SKM-1 (cell line): ENCODE measurements at regions not wholly inside any gene's neighbourhood (a gene's known extent, or its start where the extent isn't known, plus 50 kb on each side); places are given as distances from the start of the nearest gene placed in this dataset.

ENCODE experiments used
- DNase-seq: peaks from one replicate; lab custom pipeline; 2025; ENCODE audit not compliant: unreplicated experiment; lab: John Stamatoyannopoulos, UW

GRCh38 chr13:74683411-74683810 lies 549.2 kb upstream of the KLF12 start:
- DNase-seq: no peak

- no peak for DNase-seq
These were observed 548.5 kb upstream of the KLF12 start for GRCh38 chr13:74682746-74683145.

- no peak for DNase-seq
These were observed 547.7 kb upstream of the KLF12 start for GRCh38 chr13:74681891-74682290.

DNA sequence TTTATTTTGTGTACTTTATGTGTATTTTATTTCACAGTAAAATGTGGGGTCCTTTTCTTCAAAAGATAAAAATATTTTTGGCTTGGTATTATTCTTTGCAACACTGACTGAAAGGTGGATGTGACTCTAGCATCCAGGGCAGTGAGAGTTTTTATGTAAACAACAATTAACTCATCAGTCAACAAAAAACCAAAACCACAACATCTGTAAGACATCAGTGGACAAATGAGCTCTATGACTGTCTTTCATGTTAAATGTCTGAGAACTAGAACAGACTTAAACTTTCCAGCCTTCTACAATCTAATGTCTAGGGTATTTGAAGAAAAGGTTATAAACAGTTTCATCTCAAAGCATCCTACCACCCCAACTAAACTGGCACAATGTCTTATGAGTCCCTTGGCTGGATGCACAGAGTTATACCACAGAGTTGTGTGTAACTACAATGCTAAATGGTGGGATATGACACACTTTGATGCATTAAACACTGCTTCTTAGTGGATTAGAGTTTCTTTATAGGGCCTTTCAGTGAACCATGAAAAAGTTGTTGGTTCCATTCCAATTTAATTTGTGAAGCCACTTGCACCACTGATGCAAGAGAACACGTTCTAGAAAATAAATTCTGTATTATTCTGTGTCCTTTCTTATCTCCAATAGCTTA lies 544.2 kb upstream of the KLF12 start:
- DNase-seq: no peak

DNA sequence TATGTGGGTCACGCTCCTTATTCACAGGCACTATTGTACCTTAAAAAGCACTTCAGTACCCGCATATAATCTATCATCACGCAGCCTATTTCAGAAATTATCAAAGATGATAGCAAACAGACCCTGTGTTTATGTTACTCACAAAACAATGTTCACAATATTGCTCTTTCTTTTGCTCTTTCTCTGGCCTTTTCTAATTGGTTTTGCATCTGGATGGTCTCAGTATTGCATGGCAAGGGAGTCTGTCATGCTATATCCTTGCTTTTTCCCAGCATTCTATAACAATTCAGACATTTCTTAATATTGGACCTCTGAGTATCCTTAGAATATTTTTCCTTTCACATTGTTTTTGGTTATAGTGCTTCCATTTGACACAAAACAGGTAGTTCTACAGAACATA lies 541.8 kb upstream of the KLF12 start:
- no peak for DNase-seq

- DNase-seq: no peak
These were observed 541.0 kb upstream of the KLF12 start for GRCh38 chr13:74675182-74675581.

- no peak for DNase-seq
These were observed 540.5 kb upstream of the KLF12 start for GRCh38 chr13:74674720-74675119.

- DNase-seq: no peak
These were observed 534.9 kb upstream of the KLF12 start for GRCh38 chr13:74669149-74669548.

- no peak for DNase-seq
These were observed 533.5 kb upstream of the KLF12 start for GRCh38 chr13:74667656-74668203.

DNA sequence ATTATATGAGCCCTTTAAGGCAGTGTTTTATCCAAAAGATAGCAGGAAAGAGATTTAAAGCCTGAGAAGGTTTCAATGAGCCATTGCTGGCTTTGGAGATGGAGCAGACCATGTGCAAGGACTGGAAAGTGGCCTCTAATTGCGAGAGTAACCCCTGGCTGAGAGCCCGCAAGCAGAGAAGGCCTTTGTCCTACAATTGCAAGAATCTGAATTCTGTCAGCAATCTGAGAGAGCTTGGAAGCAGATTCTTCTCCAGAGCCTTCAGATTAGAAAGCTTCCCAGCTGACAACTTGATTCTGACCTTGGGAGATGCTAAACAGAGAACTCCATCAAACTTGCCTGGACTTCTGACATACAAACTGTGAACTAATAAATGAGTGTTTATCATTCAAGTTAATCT lies 528.7 kb upstream of the KLF12 start:
- no peak for DNase-seq

- DNase-seq: no peak
These were observed 527.6 kb upstream of the KLF12 start for GRCh38 chr13:74661851-74662250.

DNA sequence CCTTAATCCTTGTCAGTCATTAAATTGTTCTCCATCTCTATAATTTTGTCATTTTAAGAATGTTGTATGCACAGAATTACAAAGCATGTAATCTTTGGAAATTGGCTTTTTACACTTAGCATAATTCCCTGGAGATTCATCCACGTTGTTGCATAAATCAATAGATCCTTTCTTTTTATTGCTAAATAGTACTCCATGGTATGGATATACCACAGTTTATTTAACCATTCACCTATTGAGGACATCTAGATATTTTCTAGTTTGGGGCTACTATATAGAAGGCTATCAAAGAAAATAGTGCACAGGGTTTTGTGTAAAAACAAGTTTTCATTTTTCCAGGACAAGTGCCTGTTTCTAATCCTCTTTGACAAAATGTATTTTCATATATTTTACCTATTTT lies 523.6 kb upstream of the KLF12 start:
- no peak for DNase-seq

DNA sequence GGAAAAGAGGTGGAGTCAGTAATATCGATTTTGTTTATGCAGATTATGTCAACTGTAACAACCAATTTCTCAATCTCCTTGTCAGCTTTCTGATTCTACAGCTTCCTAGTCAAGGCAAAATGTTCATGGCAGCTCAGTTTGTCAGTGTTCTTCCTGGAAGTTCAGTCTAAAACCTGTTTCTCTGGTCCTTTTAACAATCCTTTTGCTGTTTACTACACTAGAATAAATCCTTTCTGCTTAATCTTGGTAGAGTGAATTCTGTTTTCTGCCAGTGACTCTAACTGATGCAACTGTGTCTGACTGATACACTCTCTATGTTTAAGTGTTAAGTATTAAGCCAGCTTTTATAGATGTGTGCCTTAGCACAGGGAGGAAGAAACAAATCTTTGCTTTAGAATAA lies 516.9 kb upstream of the KLF12 start:
- no peak for DNase-seq

GRCh38 chr13:74647991-74648390 lies 513.8 kb upstream of the KLF12 start:
- no peak for DNase-seq

GRCh38 chr13:74647211-74647610 lies 513.0 kb upstream of the KLF12 start:
- DNase-seq: no peak

DNA sequence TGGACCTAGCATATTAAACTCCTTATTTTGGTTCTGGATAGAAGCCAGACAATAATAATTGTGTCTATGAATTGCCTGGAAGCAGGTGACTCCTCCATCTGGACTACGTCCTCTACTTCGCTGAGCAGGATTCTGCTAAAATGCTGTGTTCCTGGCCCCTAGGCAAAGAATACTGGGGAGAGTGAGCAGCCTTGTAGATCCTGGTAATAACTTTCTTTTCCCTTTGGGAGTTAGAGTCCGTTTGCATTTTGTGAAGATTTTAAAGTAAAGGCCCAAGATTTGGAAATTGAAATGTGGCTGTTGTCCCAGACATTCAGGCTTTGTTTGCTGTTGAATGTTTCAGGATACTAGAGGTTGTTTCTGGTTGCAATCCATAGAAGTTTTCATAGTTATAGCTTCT lies 511.9 kb upstream of the KLF12 start:
- DNase-seq: no peak

DNA sequence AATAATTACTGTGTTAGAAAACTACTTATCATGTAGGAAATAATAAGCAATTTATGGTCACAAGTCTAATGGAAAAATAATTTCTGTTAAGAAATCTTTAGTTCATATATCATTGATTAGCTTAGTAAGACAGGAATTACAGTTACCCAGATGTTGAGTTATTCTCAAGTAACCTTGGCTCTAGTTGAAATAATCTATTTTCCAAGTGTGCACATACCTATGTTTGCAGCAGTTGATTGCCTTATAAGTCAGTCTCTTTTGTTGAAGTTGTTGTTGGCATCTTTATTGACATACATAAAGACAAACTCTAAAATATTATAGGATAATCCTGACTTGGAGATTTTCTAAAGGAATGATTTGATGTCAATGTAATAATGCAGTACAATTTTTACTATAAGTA lies 511.4 kb upstream of the KLF12 start:
- DNase-seq: no peak

- DNase-seq: no peak
These were observed 510.0 kb upstream of the KLF12 start for GRCh38 chr13:74644229-74644628.

GRCh38 chr13:74641586-74641985 lies 507.4 kb upstream of the KLF12 start:
- no peak for DNase-seq

DNA sequence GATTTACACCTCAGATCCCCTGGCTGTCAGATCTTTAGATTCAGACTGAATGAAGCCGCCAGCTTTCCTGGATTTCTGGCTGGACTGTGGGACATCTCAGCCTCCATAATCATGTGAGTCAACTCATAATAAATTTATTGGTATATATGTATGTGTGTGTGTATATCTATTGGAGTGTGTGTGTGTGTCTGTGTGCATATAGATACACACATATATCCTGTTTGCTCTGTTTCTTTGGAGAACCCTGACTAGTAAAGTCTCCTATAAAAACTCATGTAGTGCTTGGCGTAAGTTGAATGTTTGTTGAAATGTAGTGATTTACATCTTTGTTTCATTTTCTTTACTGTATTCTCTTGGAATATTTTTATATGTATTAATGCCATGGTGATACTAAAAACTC lies 499.5 kb upstream of the KLF12 start:
- no peak for DNase-seq

- DNase-seq: no peak
These were observed 495.8 kb upstream of the KLF12 start for GRCh38 chr13:74629985-74630384.

GRCh38 chr13:74625541-74625940 lies 491.3 kb upstream of the KLF12 start:
- DNase-seq: no peak

- no peak for DNase-seq
These were observed 489.6 kb upstream of the KLF12 start for GRCh38 chr13:74623761-74624160.
